Prostate gland (tissue), 2 donors: ENCODE measurements at regions not wholly inside any gene's neighbourhood (a gene's known extent, or its start where the extent isn't known, plus 50 kb on each side); places are given as distances from the start of the nearest gene placed in this dataset.

Experiments used
- POLR2A ChIP-seq: fragments of 450-650 bp; IDR thresholded peaks from one replicate; pipeline ENCODE4 v1.6.1; 2016; ENCODE audit warnings: antibody characterized with exemption, mild to moderate bottlenecking
- POLR2AphosphoS5 ChIP-seq: sonication (generic); formaldehyde crosslinking; IDR thresholded peaks from one replicate; pipeline ENCODE4 v1.6.1; 2017; ENCODE audit warnings: antibody characterized with exemption
- TF ChIP-seq, protein P1 (sequence below), 4 experiments: fragments of 200-600 bp in 2 of 4; fragments of 450-650 bp in 2 of 4; sonication (generic) in 2 of 4; IDR thresholded peaks; 1 replicate in 3 of 4; 2 replicates in 1 of 4; pipeline ENCODE4 v1.5.1; 2016 to 2019; ENCODE audit warnings: antibody characterized with exemption in 4 of 4, mild to moderate bottlenecking in 2 of 4, moderate library complexity in 2 of 4

DNA sequence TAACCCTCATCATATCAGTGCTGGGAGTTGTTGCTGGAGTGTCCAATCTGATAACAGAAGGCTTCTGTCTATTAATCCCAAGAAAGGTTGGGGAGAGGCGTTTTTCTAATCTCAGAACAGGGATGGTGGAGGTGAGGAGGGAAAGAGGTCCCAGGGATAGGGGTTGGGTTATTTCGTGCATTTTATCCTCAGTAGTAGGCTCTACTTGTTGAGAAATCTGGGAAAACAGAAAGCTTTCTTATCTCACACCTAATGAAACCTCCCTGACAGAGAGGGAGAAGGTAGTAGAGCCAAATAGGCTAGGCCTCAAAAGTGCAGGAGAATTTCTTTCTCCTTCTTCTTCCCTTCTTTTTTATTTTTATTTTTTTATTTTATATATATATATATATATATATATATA lies 281.8 kb upstream of the MAP3K7 start:
- TF ChIP-seq, protein P1, sequence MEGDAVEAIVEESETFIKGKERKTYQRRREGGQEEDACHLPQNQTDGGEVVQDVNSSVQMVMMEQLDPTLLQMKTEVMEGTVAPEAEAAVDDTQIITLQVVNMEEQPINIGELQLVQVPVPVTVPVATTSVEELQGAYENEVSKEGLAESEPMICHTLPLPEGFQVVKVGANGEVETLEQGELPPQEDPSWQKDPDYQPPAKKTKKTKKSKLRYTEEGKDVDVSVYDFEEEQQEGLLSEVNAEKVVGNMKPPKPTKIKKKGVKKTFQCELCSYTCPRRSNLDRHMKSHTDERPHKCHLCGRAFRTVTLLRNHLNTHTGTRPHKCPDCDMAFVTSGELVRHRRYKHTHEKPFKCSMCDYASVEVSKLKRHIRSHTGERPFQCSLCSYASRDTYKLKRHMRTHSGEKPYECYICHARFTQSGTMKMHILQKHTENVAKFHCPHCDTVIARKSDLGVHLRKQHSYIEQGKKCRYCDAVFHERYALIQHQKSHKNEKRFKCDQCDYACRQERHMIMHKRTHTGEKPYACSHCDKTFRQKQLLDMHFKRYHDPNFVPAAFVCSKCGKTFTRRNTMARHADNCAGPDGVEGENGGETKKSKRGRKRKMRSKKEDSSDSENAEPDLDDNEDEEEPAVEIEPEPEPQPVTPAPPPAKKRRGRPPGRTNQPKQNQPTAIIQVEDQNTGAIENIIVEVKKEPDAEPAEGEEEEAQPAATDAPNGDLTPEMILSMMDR (IDR thresholded peaks at IDR 0.05), result no peak
- TF ChIP-seq POLR2A (no peak), POLR2AphosphoS5 (no peak)
